IPS DF 4.7 (cell line): ENCODE measurements at regions not wholly inside any gene's neighbourhood (a gene's known extent, or its start where the extent isn't known, plus 50 kb on each side); places are given as distances from the start of the nearest gene placed in this dataset.
"Not testable (repeated sequence)": the region's sequence is repeated elsewhere in the genome, so short reads cannot be mapped to it uniquely, and the experiment has no call there.

Experiments used
- DNase-seq: peaks from one replicate; pipeline ENCODE4 v3.0.0-alpha.2; 2013; ENCODE audit warnings: low spot score; ENCODE audit errors: extremely low read depth

DNA sequence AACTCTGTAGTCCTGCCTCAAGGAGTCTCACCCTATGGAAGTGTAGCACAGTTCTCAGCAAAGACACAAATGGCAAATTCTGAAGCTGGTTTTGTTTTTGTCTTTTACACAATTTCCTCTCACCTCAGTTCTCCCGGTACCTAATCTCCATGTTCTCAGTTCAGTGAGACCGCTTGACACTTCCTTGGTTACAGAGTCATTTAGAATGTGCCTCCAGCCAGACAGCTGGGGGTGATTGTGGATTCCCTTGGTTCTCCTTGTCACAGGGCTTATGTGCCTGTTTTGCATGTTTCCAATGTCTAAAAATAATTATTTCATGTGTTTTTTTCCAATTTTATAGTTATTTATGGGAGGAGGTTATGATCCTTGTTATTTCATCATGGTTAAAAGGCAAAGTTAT is 379.5 kb upstream of the MAP2 start:
- DNase-seq = no peak

DNA sequence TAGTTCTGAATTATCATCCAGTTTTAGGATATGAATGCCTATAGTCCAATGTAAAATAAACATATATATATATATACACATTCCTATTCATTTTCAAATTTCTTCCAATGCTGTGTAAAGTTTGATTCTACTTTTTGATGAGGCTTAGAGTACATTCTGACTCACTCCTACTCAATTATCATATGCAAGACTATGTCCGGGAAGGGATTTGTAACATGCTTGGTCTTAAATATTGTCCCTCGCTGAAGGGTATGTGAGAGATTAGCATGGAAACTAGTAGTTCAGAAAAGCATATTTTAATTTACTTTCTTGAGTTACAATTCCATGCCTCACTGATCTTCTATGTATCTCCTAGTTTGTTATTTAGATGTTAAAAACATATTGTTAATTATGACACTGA is 377.7 kb upstream of the MAP2 start:
- DNase-seq = no peak

DNA sequence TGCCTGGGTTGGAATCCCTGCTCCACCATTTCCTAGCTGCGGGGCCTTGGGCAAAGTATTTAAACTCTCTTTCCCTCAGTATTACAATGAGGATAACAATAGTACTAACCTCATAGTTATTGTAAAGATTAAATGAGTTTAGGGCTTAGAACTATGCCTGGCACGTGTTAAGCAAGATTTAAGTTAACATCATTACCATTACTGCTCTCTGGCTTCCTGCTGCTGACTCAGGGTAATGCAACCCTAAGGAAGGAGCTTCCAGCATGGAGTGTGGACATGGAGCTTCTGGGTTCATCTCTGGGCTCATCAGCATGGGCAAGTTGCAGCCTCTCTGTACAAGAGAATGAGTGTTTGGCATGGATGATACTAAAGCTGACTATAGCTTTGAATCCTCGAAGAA is 374.2 kb upstream of the MAP2 start:
- no peak for DNase-seq

DNA sequence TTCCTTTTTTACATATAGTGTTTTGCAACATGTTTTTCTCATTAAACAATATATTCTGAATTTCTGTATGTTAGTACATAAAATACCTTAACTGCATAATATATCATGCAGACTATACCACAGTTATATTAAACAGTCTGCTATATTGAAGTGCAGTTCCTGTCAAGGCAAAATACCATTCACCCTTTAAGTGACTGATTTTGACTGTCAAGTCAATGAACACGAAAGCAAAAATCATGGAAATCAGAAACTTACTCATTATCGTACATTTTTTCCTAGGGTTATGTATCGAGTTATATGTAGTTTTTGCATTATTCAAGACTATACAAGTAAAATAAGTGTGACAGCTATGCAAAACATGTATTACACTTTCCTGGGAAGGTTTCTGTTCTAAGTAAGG is 361.6 kb upstream of the MAP2 start:
- no peak for DNase-seq

DNA sequence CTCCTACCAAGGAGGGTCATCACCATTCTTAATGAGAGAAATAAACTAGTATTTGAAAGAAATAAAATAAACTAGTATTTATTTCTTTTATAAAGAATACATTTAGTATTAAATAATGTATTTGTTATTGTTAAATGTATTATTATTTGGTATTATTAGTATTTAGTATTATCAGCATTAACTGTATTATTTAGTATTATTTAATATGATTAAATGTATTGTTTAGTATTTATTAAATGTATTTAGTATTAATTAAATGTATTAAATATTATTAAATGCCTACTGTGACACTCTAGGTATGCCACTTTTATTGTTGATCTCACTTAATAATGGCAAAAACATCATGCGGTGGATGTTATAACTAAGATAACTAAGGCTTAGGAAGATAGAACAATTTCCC is 353.6 kb upstream of the MAP2 start:
- DNase-seq = no peak

DNA sequence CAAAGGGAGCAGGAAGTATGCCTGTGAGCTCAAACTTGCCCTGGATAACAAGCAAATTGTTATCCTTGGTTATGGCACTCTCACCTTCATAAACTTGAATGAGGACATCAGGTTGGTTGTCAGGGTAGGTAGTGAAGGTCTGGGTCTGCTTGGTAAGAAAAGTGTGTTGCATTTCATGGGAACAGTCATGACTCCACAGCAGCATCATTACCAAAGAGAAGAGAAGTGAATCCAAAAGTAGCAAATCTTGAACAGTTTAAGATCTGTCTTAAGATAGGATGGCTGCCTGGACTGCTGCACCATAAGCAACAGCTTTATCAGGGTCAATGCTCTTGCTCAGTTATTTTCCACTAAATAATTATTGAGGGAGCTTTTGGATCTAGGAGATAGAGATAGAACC is 350.7 kb upstream of the MAP2 start:
- DNase-seq = no peak

DNA sequence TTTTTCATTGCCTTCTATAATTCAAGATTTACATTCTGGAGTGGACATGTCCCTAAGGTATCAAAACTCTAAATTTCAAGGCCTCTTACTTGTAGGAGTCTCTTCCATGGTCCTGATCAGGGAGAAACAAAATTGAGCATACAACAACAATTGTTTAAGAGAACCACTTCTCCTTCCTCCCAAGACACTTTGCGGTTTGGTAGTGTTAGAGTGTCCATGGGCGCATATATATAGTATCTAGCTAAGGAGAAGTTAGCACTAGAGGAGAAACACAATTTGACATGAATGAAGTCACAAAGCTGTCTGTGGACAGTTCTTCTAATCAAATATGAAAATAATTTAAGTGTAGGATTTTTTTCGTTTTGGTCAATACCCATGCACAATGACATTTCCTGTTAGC is 349.1 kb upstream of the MAP2 start:
- DNase-seq = no peak

DNA sequence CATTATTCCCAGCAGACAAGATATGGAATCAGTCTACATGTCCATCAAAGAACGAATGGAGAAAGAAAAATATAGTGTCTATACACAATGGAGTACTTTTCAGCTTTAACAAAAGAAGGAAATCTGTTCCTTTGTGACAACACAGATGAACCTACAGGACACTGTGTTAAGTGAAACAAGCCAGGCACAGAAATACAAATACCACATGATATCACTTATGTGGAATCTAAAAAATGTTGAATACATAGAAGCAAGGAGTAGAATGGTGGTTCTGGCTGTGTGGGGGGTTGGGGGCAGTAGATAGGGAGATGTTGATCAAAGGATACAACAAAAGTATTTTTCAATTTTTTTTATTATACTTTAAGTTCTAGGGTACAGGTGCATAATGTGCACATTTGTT is 347.7 kb upstream of the MAP2 start:
- no peak for DNase-seq

DNA sequence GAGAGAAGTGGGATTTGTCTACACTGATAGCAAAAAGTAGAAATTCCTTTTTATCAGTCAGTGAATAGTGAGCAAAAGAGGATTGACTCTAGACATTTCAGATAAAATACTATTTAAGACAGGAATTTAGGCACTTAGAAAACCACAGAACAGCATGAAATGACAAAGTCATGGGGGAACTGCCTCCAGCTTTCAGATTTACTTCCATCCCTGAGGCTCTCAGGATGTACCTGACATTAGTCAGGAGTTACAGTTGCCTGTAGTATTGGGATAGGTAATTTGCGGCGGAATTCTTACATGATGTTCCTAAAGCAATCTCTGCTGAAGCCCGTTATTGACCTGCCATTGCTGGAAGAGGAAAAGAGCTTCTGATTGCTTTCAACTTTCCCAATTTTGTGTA is 337.1 kb upstream of the MAP2 start:
- DNase-seq = no peak

DNA sequence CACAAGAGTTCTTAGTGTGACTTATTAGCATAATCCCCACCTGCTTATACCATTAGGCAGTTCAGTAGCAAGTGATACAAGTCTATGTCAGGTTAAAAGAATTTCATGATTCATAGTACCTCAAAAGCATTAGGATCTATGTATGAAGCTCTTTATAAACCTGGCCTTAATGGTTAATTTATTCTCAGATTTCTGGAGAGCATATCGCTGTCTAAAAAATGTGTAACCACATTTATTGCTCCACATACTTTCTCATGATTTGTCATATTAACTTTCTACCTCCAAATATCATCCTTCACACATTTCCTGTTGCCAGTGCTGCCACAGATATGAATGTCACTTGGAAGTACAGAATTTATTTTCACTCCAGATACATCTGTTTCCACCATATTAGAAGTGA is 332.8 kb upstream of the MAP2 start:
- no peak for DNase-seq

DNA sequence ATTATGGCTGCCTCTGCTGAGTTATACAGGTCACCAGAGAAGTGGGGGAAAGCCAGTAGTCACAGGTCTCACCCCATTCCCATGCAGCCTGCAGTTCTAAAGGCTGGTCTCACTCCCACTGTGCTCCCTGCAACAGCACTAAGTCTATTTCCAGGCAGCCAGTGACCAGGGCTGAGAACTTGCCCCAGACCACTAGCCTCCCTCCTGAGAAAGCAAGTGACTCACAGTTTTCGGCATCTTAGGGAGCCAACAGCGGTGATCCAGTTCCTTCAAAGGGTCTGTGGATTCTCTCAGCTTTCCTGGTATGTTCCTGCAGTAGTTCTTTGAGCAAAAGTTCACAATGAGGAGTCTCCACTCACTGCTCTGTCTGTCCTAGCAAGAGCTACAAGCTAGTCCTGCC is 329.6 kb upstream of the MAP2 start:
- no peak for DNase-seq

DNA sequence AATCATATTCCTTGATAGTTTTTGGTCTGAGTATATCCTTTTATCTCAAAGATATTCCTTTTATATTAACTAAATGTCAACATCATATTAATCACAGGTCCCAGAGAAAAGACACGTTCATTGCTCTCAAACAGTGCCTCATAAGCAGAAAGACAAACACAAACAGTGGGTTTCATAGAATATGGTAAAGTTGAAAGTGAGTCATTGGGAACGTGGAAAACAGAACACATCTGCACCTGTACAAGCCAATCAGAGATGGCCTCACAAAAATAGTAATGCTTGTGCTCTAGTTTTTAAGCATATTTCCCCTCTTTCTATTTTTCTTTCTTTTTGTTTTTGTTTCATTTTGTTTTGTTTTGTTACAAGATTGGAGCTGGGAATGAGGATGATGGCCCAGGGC is 328.4 kb upstream of the MAP2 start:
- no peak for DNase-seq

DNA sequence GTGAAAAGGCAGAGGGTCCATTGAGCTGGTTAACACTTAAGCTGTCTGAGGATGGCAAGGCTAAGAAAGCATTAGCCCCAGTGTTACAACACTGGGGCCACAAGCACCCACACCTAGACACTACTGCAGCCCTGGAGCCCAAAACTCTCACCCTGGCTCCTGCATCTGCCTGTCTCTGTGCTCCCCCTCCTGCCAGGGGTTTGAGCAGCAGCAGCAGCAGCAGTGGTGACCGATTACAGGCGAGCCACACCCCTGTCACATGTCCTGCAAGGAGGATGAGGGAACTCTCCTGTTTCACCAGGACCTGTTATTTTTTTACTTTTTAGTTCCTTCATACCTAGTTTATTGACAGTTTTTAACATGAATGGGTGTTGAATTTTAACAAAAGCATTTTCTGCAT is 326.7 kb upstream of the MAP2 start:
- DNase-seq = no peak

DNA sequence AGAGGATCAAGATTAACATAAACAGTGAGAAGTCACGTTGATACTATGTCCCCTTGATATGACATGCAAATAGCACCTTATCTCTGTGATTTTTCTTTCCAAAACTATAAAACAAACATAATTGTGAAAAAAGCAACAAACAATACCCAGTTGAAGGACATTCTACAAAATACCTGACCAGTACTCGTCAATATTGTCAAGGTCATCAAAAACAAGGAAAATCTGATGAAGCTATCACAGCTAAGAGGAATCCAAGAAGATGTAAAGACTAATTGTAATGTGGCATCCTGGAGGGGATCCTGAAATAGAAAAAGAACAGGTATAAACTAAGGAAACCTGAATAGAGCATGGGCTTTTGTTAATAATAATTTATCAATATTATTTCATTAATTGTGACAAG is 321.5 kb upstream of the MAP2 start:
- DNase-seq = no peak

DNA sequence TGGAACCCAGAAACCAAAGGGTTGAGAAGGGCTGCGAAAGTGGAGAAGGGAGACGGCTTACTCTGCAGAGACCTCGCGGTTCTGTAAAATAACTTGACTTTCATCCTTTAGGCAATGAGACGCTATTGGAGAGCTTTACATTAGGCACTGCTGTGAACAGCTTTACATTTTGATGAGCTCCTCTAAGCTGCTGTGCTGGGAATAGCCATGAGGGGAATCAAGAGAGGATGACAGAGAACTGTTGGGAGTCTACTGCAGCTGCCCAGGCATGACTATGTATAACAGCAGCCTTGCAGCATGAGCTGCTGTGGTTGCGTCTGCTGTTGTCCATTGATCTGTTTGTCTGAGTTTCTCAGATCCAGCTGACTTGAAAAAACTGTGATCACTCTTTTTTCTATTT is 310.8 kb upstream of the MAP2 start:
- no peak for DNase-seq

DNA sequence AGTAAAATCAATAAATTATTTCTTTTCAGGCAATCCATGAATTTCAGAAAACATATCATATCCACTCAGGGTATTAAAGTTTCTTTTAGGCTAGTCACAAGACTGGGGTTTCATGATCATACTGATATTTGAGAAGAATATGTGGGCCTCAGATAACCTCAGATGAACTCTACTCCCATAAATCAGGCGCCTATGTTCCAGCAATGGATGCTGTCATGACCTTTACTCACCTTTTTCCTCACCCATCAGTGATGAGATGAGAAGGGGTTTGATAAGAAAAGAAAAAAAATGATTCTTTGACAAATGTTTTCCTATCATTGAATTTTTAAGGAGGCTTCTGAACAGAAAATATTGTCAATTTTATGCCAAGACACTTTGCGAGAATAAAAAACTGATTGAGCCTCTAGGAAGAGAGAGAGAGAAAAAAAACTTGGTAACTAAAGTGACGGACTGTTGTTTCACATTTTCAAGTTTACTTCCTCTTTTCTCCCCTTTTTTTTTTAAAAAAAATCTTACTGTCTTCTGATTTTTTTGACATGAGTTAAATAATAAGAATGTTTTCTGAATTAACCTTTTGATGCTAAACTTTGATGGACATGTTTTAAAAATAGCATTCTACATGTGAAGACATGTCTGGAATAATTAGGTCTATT is 309.1 kb upstream of the MAP2 start:
- no peak for DNase-seq

DNA sequence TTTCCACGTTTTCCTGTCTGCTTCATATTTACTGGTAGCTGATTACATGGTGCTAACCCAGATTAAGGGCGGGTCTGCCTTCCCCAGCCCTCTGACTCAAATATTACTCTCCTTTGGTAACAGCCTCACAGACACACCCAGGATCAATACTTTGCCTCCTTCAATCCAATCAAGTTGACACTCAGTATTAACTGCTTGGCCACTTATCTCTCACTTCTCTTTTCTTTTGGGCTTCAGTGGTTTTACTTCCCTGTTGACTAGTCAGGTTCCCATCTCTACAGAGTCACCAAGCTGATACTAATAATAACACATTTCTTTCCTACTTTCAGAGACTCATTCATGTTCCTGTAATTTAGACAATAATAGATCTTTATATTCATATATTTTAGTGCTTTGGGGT is 302.2 kb upstream of the MAP2 start:
- DNase-seq = no peak

DNA sequence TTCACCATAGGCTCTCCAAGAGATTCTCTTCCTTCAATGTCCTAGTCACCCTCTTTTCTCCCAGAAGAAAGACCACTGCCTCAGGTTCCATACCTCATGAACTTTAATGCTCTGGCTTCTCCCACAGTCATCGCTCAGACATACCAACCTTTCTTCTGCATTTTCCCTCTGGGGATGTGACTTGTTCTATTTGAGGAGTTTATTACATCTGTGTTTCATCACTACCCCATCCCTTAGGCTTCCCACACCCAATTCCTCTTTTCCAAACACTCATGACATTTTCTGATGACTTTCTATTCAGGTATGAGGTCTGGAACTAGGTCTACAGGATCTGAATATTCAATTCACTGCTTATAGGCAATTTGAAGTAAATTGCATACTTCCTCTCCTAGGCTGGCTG is 298.6 kb upstream of the MAP2 start:
- no peak for DNase-seq

DNA sequence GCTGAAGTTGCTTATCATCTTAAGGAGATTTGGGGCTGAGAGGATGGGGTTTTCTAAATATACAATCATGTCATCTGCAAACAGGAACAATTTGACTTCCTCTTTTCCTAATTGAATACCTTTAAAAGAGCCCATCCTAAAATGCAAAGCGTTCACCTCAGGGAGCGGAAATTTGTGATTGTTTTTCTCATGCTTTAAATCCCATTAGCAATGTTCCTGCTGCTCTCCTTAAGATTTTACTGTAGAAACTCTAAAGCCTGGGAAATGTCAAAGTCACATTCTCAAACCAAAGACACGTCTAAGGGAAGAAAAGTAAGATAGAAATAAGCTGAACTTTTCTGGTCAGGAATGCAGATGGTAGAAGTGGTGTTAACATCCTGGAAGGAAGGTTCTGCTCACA is 285.8 kb upstream of the MAP2 start:
- DNase-seq = peak; percentile 53

DNA sequence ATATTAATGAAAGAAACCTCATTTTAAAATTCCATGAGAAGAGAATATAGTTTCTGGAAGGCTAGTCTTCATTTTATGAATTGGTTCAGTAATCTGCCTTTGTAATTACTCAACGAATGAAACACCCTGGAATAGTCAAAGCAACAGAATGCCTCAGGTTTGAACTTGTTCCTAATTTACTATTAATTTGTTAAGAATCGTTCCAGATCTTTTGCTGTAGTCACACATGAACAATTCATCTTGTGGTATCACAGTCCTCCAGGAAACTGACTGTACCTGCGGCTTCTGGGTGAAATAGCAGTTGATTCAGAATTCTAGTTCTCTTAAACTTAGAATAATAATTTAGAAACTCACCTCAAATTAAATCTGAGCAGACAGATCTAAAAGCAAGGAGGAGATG is 282.7 kb upstream of the MAP2 start:
- DNase-seq = no peak

DNA sequence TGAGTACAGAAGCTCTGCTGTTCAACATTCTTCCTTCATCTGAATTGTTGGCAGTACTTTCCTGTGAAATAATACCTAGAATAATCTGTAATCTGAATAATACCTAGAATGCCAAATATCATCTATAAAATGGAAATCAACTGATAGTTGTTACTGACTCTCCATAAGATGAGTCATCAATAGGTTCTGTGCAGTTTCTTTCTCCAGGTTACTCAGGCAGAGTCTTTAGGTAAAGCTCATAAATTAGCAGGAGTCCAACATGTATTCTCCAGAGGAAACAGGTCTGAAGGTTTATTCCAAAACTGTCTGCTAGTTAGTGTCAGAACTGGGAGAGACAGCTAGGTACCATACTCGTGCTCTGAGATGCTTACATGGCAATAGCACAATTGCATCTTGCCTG is 282.0 kb upstream of the MAP2 start:
- DNase-seq = no peak

DNA sequence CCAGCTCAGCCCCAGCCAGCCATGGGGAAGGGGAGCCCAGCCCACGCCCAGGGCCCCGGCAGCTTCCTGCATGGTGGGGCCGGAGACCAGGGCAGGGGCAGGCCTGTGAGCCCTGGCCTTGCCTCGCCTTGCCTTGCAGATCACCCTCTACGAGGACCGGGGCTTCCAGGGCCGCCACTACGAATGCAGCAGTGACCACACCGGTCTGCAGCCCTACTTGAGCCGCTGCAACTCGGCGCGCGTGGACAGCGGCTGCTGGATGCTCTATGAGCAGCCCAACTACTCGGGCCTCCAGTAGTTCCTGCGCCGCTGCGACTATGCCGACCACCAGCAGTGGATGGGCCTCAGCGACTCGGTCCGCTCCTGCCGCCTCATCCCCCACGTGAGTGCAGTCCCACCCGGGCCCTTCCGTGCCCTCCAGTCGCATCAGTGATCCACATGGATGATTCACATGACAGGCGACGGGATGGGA is 278.6 kb upstream of the MAP2 start:
- DNase-seq = not testable (repeated sequence)

DNA sequence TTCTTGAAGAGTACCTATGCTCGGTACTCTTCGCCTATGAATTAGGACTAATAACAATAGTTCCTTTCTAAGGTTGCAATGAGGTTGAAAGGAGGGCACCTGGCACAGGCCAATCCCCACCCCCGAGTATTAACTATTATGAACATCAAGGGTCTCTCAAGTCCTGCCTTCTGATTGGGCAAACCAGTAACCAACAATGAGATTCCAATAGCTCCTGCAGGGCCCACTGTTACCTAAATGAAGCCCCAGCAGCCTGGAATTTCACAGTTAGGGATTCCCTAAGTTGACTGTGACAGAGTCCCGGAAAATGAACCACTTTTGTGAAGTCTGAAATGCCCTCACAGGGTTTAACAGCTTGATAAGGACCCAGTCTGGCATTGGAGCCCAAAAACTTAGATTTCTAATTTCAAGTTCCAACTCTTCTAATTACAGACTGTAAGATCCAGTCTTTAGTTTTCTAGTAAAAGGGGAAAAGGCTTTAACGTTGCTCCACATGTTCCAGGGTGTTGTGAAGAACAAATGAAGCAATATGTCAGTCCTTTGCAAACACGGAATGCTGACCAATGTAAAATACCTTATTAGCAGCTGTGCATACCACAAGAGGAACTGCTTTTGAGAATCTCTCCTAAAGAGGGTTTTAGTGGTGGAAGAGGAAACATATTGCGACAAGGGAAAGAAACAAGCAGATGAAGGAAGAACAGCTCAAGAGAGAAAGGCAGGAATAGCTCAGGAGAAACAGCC is 277.7 kb upstream of the MAP2 start:
- no peak for DNase-seq
